ENCODE measurements at regions not wholly inside any gene's neighbourhood (a gene's known extent, or its start where the extent isn't known, plus 50 kb on each side); places are given as distances from the start of the nearest gene placed in this dataset.

DNA sequence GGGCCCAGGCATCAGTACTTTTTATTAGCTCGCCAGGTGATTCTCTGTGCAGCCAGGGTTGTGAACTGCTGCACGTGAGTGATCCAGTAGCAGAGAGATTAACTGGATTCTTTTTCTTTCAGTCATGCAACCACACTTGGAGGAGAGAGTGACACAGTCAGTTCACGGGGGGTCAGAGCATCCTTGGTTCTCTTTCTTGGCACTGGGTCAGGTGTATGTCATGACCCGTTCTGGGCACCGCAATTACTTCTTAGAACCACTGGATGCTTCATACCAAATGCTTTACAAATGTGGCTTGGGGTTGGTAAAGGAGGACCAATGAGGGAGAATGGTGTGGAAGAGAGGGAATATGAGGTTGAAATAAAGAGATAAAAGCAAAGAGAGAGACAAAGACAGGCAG, 368.7 kb downstream of the MLLT3 start:
- Histone ChIP-seq H3K27me3 (replicated peaks in 1 of 7) (no peaks in the 10 kb centered on the region), H3K27ac (no peak overlapping the region), H3K9me3 (peaks cover 0 to 3% (median under 1%) of the 10 kb centered on the region in 8 donors), H3K4me3 (no peak overlapping the region), H3K36me3 (no peaks in the 10 kb centered on the region), H3K4me1 (peaks cover 0 to 6% (median 0%) of the 10 kb centered on the region in 6 donors)
- intact Hi-C loops (cut with DNase I; ENCODE audit: low total_unique reads) = no loop called here
- no peak for DNase-seq
- WGBS, 5 donors = 85 to 96% (median 90%) methylated on average over 5 of the region's 5 CpGs
- TF ChIP-seq POLR2A (IDR thresholded peaks at IDR 0.05) = no peak
- TF ChIP-seq POLR2AphosphoS5 (IDR thresholded peaks at IDR 0.05) = no peak

DNA sequence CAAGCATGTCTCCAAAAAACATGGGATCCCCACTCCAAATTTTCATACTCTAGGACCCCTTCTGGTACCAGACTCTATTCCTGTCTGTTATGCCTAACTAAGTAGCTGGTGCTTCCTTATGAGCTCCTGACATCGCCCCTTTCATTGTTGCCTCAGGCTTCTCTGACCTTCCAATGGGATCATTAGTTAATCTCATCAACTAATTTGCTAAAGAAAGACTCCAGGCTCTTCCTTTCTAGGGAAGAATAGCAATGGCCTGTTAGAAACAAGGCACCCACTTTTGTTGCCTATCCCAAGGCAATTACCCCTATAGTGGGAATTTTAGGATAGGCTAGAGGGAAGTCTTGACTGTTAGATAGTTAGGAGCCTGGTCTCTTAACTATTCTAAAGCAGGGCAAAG, 369.5 kb downstream of the MLLT3 start:
- H3K4me3 ChIP-seq = no peak overlapping the region
- no peaks in the 10 kb centered on the region for H3K27me3 ChIP-seq (replicated peaks in 1 of 7)
- 91 to 96% (median 92%) methylated on average over 1 of the region's 1 CpG for WGBS, 5 donors
- DNase-seq = no peak
- no peak overlapping the region for H3K27ac ChIP-seq
- TF ChIP-seq POLR2AphosphoS5 (IDR thresholded peaks at IDR 0.05) (no peak), POLR2A (IDR thresholded peaks at IDR 0.05) (no peak)
- TF ChIP-seq, protein P1, sequence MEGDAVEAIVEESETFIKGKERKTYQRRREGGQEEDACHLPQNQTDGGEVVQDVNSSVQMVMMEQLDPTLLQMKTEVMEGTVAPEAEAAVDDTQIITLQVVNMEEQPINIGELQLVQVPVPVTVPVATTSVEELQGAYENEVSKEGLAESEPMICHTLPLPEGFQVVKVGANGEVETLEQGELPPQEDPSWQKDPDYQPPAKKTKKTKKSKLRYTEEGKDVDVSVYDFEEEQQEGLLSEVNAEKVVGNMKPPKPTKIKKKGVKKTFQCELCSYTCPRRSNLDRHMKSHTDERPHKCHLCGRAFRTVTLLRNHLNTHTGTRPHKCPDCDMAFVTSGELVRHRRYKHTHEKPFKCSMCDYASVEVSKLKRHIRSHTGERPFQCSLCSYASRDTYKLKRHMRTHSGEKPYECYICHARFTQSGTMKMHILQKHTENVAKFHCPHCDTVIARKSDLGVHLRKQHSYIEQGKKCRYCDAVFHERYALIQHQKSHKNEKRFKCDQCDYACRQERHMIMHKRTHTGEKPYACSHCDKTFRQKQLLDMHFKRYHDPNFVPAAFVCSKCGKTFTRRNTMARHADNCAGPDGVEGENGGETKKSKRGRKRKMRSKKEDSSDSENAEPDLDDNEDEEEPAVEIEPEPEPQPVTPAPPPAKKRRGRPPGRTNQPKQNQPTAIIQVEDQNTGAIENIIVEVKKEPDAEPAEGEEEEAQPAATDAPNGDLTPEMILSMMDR (IDR thresholded peaks at IDR 0.05 in 8 of 11, conservative IDR thresholded peaks at IDR 0.05 in 3 of 11) = no peak
- intact Hi-C loops (cut with DNase I; ENCODE audit: low total_unique reads) = no loop called here
- no peaks in the 10 kb centered on the region for H3K36me3 ChIP-seq
- peaks cover 0 to 6% (median 0%) of the 10 kb centered on the region in 6 donors for H3K4me1 ChIP-seq
- H3K9me3 ChIP-seq = peaks cover 0 to 11% (median 6%) of the 10 kb centered on the region in 8 donors

DNA sequence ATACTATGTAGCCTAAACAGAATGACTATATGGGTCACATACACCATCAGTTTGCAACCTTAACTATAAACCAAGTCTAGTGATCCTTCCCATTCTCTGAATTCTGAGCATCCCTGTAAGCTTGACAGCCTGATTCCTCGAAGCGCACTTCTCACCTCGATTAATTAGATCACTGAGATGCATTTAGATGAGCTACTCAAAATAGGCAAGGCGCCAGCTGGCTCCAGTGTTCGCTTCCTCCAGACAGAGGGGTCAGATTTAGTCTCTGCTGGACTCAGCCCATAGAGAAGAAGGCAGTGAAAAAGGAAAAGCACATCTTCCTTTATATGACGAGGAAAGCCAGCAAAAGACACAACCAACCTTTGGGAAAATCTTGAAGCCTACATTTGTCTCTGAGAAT, 371.5 kb downstream of the MLLT3 start:
- DNase-seq = no peak
- Histone ChIP-seq H3K27ac (no peak overlapping the region), H3K4me3 (no peak overlapping the region), H3K4me1 (no peaks in the 10 kb centered on the region), H3K27me3 (replicated peaks in 1 of 7) (no peaks in the 10 kb centered on the region), H3K36me3 (no peaks in the 10 kb centered on the region), H3K9me3 (peaks cover 0 to 11% (median 6%) of the 10 kb centered on the region in 8 donors)
- 76 to 84% (median 83%) methylated on average over 6 of the region's 6 CpGs for WGBS, 5 donors
- intact Hi-C loops (cut with DNase I; ENCODE audit: low total_unique reads) = no loop called here
- TF ChIP-seq POLR2AphosphoS5 (IDR thresholded peaks at IDR 0.05) = no peak
- TF ChIP-seq POLR2A (IDR thresholded peaks at IDR 0.05) = no peak
- TF ChIP-seq, protein P1 (IDR thresholded peaks at IDR 0.05 in 8 of 11, conservative IDR thresholded peaks at IDR 0.05 in 3 of 11) = no peak

DNA sequence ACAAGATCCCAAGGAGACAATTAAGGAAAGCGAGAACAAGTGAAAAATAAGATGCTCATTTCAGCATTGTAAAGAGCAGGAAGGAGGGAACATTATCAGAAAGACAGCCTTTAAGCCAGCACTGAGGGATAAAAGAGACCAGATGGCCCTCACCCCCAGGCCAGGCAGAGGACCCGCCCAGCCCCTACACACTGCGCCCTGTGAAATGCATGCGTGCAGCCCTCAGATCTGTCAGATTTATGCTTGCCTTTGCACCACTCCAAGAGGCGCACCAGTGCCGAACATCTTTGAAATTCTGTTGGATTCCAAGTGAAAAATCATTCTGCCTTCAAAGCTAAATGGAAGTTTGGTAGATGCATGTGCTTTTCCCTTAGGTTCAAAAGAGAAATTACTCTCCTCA, 378.0 kb downstream of the MLLT3 start:
- Histone ChIP-seq H3K4me3 (no peak overlapping the region), H3K9me3 (peaks cover 0 to 11% (median 6%) of the 10 kb centered on the region in 8 donors), H3K36me3 (no peaks in the 10 kb centered on the region), H3K27me3 (replicated peaks in 1 of 7) (peaks cover 0 to 3% (median 0%) of the 10 kb centered on the region in 7 donors), H3K27ac (no peak overlapping the region), H3K4me1 (peaks cover 0 to 35% (median 16%) of the 10 kb centered on the region in 6 donors)
- no peak for TF ChIP-seq POLR2A (IDR thresholded peaks at IDR 0.05)
- TF ChIP-seq POLR2AphosphoS5 (IDR thresholded peaks at IDR 0.05) = no peak
- TF ChIP-seq, protein P1 (IDR thresholded peaks at IDR 0.05 in 8 of 11, conservative IDR thresholded peaks at IDR 0.05 in 3 of 11) = no peak
- 88 to 96% (median 93%) methylated on average over 6 of the region's 6 CpGs for WGBS, 5 donors
- intact Hi-C loops (cut with DNase I; ENCODE audit: low total_unique reads) = no loop called here
- no peak for DNase-seq

DNA sequence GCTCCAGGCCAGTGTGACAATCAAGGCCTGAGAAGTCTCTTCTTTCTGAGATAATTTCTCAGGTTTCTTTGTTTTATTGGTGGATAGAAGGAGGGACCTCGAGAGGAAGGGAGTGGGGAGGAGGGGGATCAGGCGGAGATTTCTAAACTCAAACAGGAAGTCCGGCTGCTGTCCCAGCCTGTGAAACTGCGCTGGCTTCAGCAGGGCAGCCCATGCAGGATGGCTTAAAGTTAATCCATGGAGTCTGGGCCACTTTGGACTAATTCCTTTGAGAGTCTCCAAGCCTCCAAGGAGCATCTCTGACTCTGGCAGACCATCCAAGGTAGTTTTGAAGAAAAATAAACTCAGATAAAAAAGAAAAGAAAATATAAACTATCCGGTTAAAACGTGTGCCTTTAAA, 378.5 kb downstream of the MLLT3 start:
- intact Hi-C loops (cut with DNase I; ENCODE audit: low total_unique reads) = no loop called here
- H3K36me3 ChIP-seq = no peaks in the 10 kb centered on the region
- H3K9me3 ChIP-seq = peaks cover 0 to 10% (median 6%) of the 10 kb centered on the region in 8 donors
- no peak for TF ChIP-seq POLR2A (IDR thresholded peaks at IDR 0.05)
- no peak for TF ChIP-seq POLR2AphosphoS5 (IDR thresholded peaks at IDR 0.05)
- TF ChIP-seq, protein P1 (IDR thresholded peaks at IDR 0.05 in 8 of 11, conservative IDR thresholded peaks at IDR 0.05 in 3 of 11) = no peak
- no peak overlapping the region for H3K27ac ChIP-seq
- 53 to 75% (median 60%) methylated on average over 6 of the region's 6 CpGs for WGBS, 5 donors
- H3K4me3 ChIP-seq = no peak overlapping the region
- peaks cover 0 to 3% (median 0%) of the 10 kb centered on the region in 7 donors for H3K27me3 ChIP-seq (replicated peaks in 1 of 7)
- peaks cover 0 to 35% (median 16%) of the 10 kb centered on the region in 6 donors for H3K4me1 ChIP-seq
- no peak for DNase-seq

Measured in spleen (tissue), 11 donors.